ENCODE measurements at regions not wholly inside any gene's neighbourhood (a gene's known extent, or its start where the extent isn't known, plus 50 kb on each side); places are given as distances from the start of the nearest gene placed in this dataset.

DNA sequence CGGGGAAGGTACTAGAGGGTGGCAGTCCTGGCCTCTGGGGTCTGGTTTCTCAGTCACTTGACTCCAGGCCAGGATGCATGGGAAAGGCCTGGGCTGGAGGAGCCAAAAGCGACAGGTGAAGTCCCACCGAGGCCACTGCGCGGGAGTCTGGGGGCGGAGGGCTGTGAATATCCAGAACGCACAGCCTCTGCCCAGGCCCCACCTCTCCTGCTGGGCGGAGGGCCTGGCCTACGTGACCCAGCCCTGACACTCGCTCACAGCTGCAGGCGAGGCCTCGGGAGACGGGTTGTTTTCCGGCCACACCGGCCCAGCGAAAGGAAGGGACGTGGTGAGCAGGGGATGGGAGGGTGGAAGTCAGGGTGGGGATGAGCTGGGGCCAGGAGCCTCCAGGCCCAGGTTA, 91.2 kb downstream of the RFLNA start:
- peak overlapping the region; percentile 86 for H3K27ac ChIP-seq
- TF ChIP-seq, protein P1, sequence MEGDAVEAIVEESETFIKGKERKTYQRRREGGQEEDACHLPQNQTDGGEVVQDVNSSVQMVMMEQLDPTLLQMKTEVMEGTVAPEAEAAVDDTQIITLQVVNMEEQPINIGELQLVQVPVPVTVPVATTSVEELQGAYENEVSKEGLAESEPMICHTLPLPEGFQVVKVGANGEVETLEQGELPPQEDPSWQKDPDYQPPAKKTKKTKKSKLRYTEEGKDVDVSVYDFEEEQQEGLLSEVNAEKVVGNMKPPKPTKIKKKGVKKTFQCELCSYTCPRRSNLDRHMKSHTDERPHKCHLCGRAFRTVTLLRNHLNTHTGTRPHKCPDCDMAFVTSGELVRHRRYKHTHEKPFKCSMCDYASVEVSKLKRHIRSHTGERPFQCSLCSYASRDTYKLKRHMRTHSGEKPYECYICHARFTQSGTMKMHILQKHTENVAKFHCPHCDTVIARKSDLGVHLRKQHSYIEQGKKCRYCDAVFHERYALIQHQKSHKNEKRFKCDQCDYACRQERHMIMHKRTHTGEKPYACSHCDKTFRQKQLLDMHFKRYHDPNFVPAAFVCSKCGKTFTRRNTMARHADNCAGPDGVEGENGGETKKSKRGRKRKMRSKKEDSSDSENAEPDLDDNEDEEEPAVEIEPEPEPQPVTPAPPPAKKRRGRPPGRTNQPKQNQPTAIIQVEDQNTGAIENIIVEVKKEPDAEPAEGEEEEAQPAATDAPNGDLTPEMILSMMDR (IDR thresholded peaks at IDR 0.05): no peak
- no peak for TF ChIP-seq ZFX (IDR thresholded peaks at IDR 0.05; ENCODE audit: borderline replicate concordance)

- no peak for TF ChIP-seq ZFX (IDR thresholded peaks at IDR 0.05; ENCODE audit: borderline replicate concordance)
- TF ChIP-seq, protein P1 (IDR thresholded peaks at IDR 0.05): no peak
- H3K27ac ChIP-seq: 0 out of 2 replicates have a peak overlapping the region, but pooled peaks have one; percentile 86
Observed at GRCh38 chr12:124385219-124385969, 90.5 kb downstream of the RFLNA start.

GRCh38 chr12:124384299-124384894, 89.5 kb downstream of the RFLNA start:
- no peak for TF ChIP-seq ZFX (IDR thresholded peaks at IDR 0.05; ENCODE audit: borderline replicate concordance)
- TF ChIP-seq, protein P1 (IDR thresholded peaks at IDR 0.05): no peak
- H3K27ac ChIP-seq: peak overlapping the region; percentile 79; the same call in 1 of the 2 replicates

DNA sequence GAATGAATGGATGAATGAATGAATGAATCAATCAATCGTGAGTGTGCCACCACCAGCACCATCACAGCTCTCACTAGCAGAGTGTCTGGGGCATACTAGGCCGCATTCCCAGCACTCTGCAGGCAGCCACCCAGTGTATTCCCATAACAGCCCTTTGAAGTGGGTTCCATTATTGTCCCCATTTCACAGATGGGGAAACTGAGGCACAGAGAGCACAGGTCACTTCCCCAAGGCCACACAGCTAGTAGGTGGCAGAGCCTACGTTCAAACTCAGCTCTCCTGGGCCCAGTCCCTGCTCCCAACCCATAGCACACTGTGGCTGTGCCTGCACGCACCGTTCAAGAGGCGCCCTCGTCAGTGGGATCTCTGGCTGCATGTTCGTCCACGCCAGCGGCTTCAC, 88.1 kb downstream of the RFLNA start:
- H3K27ac ChIP-seq: peak overlapping the region; percentile 79

DNA sequence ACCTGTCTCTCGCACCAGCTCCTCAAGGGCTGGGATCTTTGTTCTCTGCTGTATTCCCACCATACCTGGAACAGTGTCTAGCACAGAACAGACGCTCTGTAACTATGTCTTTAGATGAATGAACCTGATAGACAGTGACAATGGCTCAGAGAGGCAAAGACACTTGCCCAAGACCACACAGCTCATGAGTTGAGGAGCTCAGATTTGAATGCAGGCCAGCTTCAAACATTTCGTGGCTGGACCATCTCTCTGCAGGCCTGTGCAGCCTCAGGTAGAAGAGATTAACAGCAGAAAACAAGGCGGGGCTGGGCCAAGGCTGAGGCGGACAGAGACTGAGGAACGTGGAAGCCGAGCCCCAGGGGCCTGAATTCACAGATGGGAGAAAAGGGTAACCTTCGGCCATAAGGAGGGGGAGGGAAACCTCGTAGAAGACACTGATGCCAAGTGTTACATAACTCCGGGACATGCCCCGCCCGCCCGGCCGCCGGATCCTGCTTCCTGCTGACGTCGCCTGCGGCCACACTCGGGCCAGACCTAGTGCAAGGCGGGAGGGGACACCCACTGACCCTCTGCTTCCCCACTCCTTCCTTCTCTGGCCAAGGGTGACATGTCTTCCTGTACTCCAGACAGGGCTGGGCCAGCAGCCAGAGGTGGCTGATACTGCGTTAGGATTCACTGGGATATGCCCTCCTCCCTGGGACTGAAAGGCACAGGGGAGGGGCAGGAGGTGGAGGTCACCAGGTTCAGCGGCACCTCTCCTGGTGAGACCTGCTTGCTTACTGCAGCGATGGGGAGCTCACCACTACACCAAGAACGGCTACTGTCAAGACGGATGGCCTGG, 86.8 kb downstream of the RFLNA start:
- peak overlapping the region; percentile 79 for H3K27ac ChIP-seq
- no peak for TF ChIP-seq ZFX (IDR thresholded peaks at IDR 0.05; ENCODE audit: borderline replicate concordance)

More for the DNA sequence above, 88.1 kb downstream of the RFLNA start:
- no peak for TF ChIP-seq ZFX (IDR thresholded peaks at IDR 0.05; ENCODE audit: borderline replicate concordance)
- TF ChIP-seq, protein P1 (IDR thresholded peaks at IDR 0.05): no peak

GRCh38 chr12:124380796-124381455, 86.0 kb downstream of the RFLNA start:
- peak overlapping the region; percentile 79 for H3K27ac ChIP-seq
- no peak for TF ChIP-seq ZFX (IDR thresholded peaks at IDR 0.05; ENCODE audit: borderline replicate concordance)
- TF ChIP-seq, protein P1 (IDR thresholded peaks at IDR 0.05): no peak
